Colonic mucosa (tissue), 4 donors: ENCODE measurements at regions not wholly inside any gene's neighbourhood (a gene's known extent, or its start where the extent isn't known, plus 50 kb on each side); places are given as distances from the start of the nearest gene placed in this dataset.

Experiments
- DNase-seq: peaks from one replicate; pipeline ENCODE4 v3.0.0-alpha.2; 2020
- H3K27ac ChIP-seq: fragments of 200-600 bp; one replicate; pipeline ENCODE4 v1.8.0; 2021
- H3K27me3 ChIP-seq: fragments of 200-600 bp; one replicate; pipeline ENCODE4 v1.8.0; 2021
- H3K36me3 ChIP-seq: fragments of 200-600 bp; one replicate; pipeline ENCODE4 v1.8.0; 2021
- H3K4me1 ChIP-seq: fragments of 200-600 bp; one replicate; pipeline ENCODE4 v1.8.0; 2021; ENCODE audit warnings: mild to moderate bottlenecking
- H3K4me3 ChIP-seq: fragments of 200-600 bp; one replicate; pipeline ENCODE4 v1.8.0; 2021
- H3K9ac ChIP-seq, 2 donors: one replicate each; pipeline ENCODE4 v1.7.0; 2013; ENCODE audit warnings: control low read depth in 2 of 2, low read depth in 2 of 2, low read length in 2 of 2
- H3K9me3 ChIP-seq: fragments of 200-600 bp; one replicate; pipeline ENCODE4 v1.8.0; 2021
- intact Hi-C: fragments of 100-400 bp; cut with DNase I; formaldehyde crosslinking; loops from one replicate; pipeline ENCODE4 v1.14.1; 2022
- TF ChIP-seq, protein P1 (sequence below): fragments of 200-600 bp; IDR thresholded peaks from one replicate; pipeline ENCODE4 v1.8.0; 2022; ENCODE audit warnings: antibody characterized with exemption, mild to moderate bottlenecking
- donor health status: healthy.
- donor health status: DM: no; HTN: no; CAD: no.
- donor health status: DM: no; HTN: no; CAD: no.

DNA sequence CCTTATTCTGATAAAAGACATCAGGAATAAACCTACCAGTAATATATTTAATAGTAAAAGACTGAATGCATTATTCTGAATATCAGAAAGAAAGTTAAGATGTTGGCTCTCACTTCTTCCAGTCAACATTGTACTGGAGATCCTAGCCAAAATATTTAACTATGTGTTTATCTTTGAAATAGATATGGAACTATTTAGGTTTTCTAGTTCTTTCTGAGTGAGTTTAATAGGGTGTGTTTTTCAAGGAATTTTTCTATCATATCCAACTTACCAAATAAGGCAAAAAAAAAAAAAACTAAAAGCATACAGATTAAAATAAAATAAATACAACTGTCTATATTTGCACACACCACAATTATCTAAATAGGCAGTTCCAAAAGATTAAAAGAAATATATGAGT is 478.9 kb upstream of the LMO3 start:
- H3K4me1 ChIP-seq = no peaks in the 10 kb centered on the region
- intact Hi-C loops = no loop called here
- H3K27ac ChIP-seq = no peak overlapping the region
- DNase-seq = no peak
- H3K9me3 ChIP-seq = no peaks in the 10 kb centered on the region
- no peaks in the 10 kb centered on the region for H3K27me3 ChIP-seq
- H3K36me3 ChIP-seq = no peaks in the 10 kb centered on the region
- H3K9ac ChIP-seq = no peak overlapping the region
- TF ChIP-seq, protein P1, sequence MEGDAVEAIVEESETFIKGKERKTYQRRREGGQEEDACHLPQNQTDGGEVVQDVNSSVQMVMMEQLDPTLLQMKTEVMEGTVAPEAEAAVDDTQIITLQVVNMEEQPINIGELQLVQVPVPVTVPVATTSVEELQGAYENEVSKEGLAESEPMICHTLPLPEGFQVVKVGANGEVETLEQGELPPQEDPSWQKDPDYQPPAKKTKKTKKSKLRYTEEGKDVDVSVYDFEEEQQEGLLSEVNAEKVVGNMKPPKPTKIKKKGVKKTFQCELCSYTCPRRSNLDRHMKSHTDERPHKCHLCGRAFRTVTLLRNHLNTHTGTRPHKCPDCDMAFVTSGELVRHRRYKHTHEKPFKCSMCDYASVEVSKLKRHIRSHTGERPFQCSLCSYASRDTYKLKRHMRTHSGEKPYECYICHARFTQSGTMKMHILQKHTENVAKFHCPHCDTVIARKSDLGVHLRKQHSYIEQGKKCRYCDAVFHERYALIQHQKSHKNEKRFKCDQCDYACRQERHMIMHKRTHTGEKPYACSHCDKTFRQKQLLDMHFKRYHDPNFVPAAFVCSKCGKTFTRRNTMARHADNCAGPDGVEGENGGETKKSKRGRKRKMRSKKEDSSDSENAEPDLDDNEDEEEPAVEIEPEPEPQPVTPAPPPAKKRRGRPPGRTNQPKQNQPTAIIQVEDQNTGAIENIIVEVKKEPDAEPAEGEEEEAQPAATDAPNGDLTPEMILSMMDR = no peak
- H3K4me3 ChIP-seq = no peak overlapping the region

DNA sequence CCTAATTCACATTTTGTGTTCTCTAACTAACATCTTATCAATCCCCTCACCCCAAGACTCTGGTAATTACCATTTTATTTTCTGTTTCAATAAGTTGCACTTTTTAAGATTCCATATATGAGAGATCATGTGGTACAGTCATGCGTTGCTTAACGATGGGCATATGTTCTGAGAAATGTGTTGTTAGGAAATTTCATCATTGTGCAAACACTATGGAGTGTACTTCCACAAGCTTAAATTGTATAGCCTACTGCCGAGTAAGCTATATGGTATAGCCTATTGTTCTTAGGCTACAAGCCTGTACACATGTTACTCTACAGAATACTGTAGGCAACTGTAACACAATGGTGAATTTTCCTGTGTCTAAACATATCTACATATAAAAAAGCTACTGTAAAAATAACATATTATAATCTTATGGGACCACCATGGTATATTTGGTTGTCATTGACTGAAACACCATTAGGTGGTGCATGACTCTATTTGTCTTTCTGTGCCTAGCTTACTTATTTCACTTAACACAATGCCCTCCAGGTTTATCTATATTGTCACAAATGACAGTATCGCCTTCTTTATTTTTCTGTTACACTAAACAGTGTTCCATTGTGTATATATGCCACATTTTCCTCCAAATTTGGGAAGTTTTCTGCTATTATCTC is 473.4 kb upstream of the LMO3 start:
- Histone ChIP-seq H3K36me3 (no peaks in the 10 kb centered on the region), H3K27me3 (no peaks in the 10 kb centered on the region), H3K9me3 (no peaks in the 10 kb centered on the region), H3K4me3 (no peak overlapping the region), H3K9ac (no peak overlapping the region), H3K27ac (no peak overlapping the region), H3K4me1 (no peaks in the 10 kb centered on the region)
- TF ChIP-seq, protein P1 = no peak
- no peak for DNase-seq
- intact Hi-C loops = no loop called here

DNA sequence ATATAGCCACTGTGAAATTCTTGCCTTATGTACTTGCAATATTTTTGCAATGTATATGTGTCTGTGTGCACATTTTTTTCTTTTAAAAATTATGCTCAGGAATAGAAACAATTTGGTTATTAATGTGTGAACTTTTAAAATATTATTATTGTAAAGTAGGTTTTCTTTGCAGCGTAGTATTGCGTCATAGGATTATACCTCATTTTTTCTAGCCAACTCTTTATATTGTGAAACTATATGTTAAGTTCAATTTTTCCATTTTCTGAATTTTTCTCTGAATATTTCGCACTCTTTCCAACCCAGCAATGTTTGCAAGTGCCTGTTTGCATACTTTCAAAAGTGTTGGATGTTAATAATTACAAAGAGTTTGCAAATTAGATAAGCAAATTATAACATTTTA is 471.6 kb upstream of the LMO3 start:
- Histone ChIP-seq H3K9me3 (no peaks in the 10 kb centered on the region), H3K36me3 (no peaks in the 10 kb centered on the region), H3K4me3 (no peak overlapping the region), H3K27me3 (no peaks in the 10 kb centered on the region), H3K27ac (no peak overlapping the region), H3K9ac (no peak overlapping the region), H3K4me1 (no peaks in the 10 kb centered on the region)
- no peak for DNase-seq
- TF ChIP-seq, protein P1 = no peak
- intact Hi-C loops = no loop called here

DNA sequence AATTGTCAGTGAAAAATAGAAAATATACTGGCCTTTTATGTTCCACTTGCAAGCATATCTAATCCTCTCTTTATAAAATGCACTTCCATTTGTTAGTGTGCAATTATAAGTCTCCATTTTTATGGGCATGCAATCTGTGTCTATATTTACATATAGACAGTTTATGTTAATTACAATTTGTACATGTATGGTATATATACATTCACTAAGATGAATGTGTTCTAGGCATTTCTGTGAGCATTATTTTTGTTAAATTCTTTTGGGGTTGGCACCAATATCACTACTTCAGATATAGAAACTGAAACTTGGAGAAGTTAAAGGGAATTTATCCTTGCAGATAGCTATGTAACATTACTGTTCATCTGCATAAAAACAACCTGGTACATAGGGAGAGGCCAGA is 470.8 kb upstream of the LMO3 start:
- Histone ChIP-seq H3K9ac (no peak overlapping the region), H3K36me3 (no peaks in the 10 kb centered on the region), H3K27ac (no peak overlapping the region), H3K9me3 (no peaks in the 10 kb centered on the region), H3K4me3 (no peak overlapping the region), H3K27me3 (no peaks in the 10 kb centered on the region), H3K4me1 (no peaks in the 10 kb centered on the region)
- intact Hi-C loops = no loop called here
- TF ChIP-seq, protein P1 = no peak
- DNase-seq = no peak

DNA sequence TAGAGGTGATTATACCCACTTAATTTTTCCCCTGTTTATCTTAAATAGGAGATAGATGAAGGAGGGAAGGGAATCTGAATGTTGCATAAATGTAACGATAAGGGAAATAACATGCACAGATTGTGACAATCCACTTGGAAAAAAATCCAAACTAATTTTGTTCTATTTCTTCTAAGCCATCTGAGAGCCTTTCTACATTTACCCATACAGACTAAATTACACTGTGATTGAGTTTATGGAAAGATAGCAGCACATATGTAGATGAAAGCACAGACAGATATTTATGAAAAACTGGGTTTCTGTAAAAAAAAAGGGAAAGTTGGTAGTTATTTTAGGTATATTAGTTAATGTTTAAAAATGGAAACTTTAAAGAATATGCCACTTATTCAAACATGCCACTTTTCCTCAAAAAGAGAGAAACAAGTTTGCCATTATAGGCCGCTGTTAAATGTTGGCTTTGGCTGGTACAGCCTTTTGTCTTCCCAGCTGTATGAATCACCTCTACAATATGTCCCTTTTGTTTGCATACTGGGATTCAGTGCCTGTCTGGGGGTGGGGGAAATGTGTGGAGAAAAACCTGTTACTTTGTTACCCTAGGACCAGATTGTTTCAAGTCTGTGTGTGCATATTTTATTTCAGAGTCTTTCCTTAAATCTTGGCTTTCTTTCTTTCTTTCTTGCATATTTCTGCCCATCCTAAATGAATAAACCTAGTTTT is 470.2 kb upstream of the LMO3 start:
- H3K9ac ChIP-seq = no peak overlapping the region
- H3K4me1 ChIP-seq = no peaks in the 10 kb centered on the region
- no peaks in the 10 kb centered on the region for H3K9me3 ChIP-seq
- no peak overlapping the region for H3K4me3 ChIP-seq
- no peaks in the 10 kb centered on the region for H3K27me3 ChIP-seq
- TF ChIP-seq, protein P1 = no peak
- H3K36me3 ChIP-seq = no peaks in the 10 kb centered on the region
- no peak overlapping the region for H3K27ac ChIP-seq
- intact Hi-C loops = no loop called here
- no peak for DNase-seq
